Panc1 (cell line): ENCODE measurements at regions not wholly inside any gene's neighbourhood (a gene's known extent, or its start where the extent isn't known, plus 50 kb on each side); places are given as distances from the start of the nearest gene placed in this dataset.

ENCODE experiments used
- SIN3A ChIP-seq: IDR thresholded peaks from 2 replicates; pipeline ENCODE4 v1.6.1; 2012; ENCODE audit warnings: low read depth, mild to moderate bottlenecking, low read length, moderate library complexity, borderline replicate concordance; ENCODE audit not compliant: insufficient read depth
- TCF7L2 ChIP-seq: IDR thresholded peaks from 2 replicates; pipeline ENCODE4 v1.6.1; 2011; ENCODE audit warnings: mild to moderate bottlenecking, low read depth, low read length, inconsistent platforms
- TF ChIP-seq, protein P1 (sequence below): fragments of 450-650 bp; IDR thresholded peaks from 2 replicates; pipeline ENCODE4 v1.5.1; 2017; ENCODE audit warnings: mild to moderate bottlenecking

DNA sequence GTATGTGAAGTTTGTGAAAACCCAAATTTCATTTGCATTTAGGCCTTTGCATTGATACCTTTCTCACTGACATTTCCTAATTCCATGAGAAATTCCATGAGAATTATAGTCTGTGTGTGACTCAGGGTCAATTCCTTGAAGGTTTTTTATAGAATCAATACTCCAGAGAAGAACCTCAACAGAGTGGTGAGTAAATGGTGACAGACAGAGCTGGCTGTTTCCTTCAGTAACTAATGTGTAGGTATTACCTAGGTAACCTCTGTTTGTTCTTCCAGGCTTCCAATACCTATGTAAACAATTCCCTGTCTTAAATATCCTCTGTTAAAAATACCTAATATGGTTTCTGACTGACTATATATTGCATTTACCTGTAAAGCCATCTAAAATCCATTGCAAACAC, 117.0 kb downstream of the TTC8 start:
- TF ChIP-seq, protein P1, sequence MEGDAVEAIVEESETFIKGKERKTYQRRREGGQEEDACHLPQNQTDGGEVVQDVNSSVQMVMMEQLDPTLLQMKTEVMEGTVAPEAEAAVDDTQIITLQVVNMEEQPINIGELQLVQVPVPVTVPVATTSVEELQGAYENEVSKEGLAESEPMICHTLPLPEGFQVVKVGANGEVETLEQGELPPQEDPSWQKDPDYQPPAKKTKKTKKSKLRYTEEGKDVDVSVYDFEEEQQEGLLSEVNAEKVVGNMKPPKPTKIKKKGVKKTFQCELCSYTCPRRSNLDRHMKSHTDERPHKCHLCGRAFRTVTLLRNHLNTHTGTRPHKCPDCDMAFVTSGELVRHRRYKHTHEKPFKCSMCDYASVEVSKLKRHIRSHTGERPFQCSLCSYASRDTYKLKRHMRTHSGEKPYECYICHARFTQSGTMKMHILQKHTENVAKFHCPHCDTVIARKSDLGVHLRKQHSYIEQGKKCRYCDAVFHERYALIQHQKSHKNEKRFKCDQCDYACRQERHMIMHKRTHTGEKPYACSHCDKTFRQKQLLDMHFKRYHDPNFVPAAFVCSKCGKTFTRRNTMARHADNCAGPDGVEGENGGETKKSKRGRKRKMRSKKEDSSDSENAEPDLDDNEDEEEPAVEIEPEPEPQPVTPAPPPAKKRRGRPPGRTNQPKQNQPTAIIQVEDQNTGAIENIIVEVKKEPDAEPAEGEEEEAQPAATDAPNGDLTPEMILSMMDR, result no peak
- no peak for TF ChIP-seq TCF7L2
- TF ChIP-seq SIN3A, result no peak
